Heart left ventricle (tissue), 13 donors: ENCODE measurements at regions not wholly inside any gene's neighbourhood (a gene's known extent, or its start where the extent isn't known, plus 50 kb on each side); places are given as distances from the start of the nearest gene placed in this dataset.

ENCODE experiments used
- POLR2A ChIP-seq, 2 donors: fragments of 450-650 bp; IDR thresholded peaks; one replicate each; pipeline ENCODE4 v1.6.1; 2017; ENCODE audit warnings: antibody characterized with exemption in 2 of 2, mild to moderate bottlenecking in 2 of 2, moderate library complexity in 2 of 2
- TF ChIP-seq, protein P1 (sequence below), 12 donors: fragments of 200-600 bp; sonication (generic) in 4 of 12; IDR thresholded peaks; one replicate each; pipeline versions ENCODE4 v1.5.0 to v1.8.0; 2018 to 2022; ENCODE audit warnings: antibody characterized with exemption in 12 of 12, mild to moderate bottlenecking in 5 of 12
- donor health status: ischemic (EF 13 %, LVEDD 7.1; RV severe dilation, severe dysfunction).
- donor health status: DM: no; HTN: yes; CAD: no.
- donor health status: DM: no; HTN: no; CAD: no.
- donor health status: ischemic (EF 25% LVEDD 6.9; RV normal size, moderate dysfunction).
- donor health status: ischemic (EF 25% LVEDD 5.7; RV mildly dilated, moderate dysfunction).
- donor health status: ischemic (EF 35%, LVEDD 5.7; RV mildly dilated, moderate dysfunction).
- donor health status: nonischemic (EF 11% LVEDD 7.7; RV severe dilation, severe dysfunction).
- donor health status: DM: yes; HTN: yes; CAD: no.
- donor health status: PGD.
- donor health status: ischemic (EF 29% LVEDD 5.4; RV normal size, mild dysfunction).
- donor health status: nonischemic (EF 23%, LVEDD 6.1; RV moderate dilation, normal function).

GRCh38 chr12:107581619-107582015 is 104.0 kb upstream of the PWP1 start:
- TF ChIP-seq, protein P1, sequence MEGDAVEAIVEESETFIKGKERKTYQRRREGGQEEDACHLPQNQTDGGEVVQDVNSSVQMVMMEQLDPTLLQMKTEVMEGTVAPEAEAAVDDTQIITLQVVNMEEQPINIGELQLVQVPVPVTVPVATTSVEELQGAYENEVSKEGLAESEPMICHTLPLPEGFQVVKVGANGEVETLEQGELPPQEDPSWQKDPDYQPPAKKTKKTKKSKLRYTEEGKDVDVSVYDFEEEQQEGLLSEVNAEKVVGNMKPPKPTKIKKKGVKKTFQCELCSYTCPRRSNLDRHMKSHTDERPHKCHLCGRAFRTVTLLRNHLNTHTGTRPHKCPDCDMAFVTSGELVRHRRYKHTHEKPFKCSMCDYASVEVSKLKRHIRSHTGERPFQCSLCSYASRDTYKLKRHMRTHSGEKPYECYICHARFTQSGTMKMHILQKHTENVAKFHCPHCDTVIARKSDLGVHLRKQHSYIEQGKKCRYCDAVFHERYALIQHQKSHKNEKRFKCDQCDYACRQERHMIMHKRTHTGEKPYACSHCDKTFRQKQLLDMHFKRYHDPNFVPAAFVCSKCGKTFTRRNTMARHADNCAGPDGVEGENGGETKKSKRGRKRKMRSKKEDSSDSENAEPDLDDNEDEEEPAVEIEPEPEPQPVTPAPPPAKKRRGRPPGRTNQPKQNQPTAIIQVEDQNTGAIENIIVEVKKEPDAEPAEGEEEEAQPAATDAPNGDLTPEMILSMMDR (IDR thresholded peaks at IDR 0.05): no peak
- TF ChIP-seq POLR2A (IDR thresholded peaks at IDR 0.05): no peak
